ENCODE measurements at regions not wholly inside any gene's neighbourhood (a gene's known extent, or its start where the extent isn't known, plus 50 kb on each side); places are given as distances from the start of the nearest gene placed in this dataset.

- TF ChIP-seq CTCF (conservative IDR thresholded peaks at IDR 0.05; ENCODE audit: low read depth, low read length): no peak
- H3K27ac ChIP-seq: no peak overlapping the region
- no peak overlapping the region for H3K4me2 ChIP-seq
- H3K27me3 ChIP-seq (ENCODE audit: insufficient read depth, low read depth): no peaks in the 10 kb centered on the region
- H3K4me3 ChIP-seq (IDR thresholded peaks at IDR 0.05; ENCODE audit: insufficient read depth, low read depth, low read length): no peak overlapping the region
- H3K9ac ChIP-seq: no peak overlapping the region
- no peaks in the 10 kb centered on the region for H3K4me1 ChIP-seq (ENCODE audit: low read depth, poor library complexity, severe bottlenecking)
- H2AFZ ChIP-seq (ENCODE audit: low read depth): no peak overlapping the region
- no peaks in the 10 kb centered on the region for H4K20me1 ChIP-seq (ENCODE audit: insufficient read depth)
- no peaks in the 10 kb centered on the region for H3K36me3 ChIP-seq (ENCODE audit: insufficient read depth)
- H3K79me2 ChIP-seq (ENCODE audit: insufficient read depth, low read depth): no peaks in the 10 kb centered on the region
These were observed 113.8 kb downstream of the C3orf38 start for GRCh38 chr3:88263417-88264100.

GRCh38 chr3:88267441-88267840 lies 117.7 kb downstream of the C3orf38 start:
- no peak overlapping the region for H3K27ac ChIP-seq
- H3K4me2 ChIP-seq: no peak overlapping the region
- H3K9ac ChIP-seq: no peak overlapping the region
- TF ChIP-seq CTCF (conservative IDR thresholded peaks at IDR 0.05; ENCODE audit: low read depth, low read length): no peak
- H3K4me3 ChIP-seq (IDR thresholded peaks at IDR 0.05; ENCODE audit: insufficient read depth, low read depth, low read length): no peak overlapping the region
- no peaks in the 10 kb centered on the region for H3K79me2 ChIP-seq (ENCODE audit: insufficient read depth, low read depth)
- H3K27me3 ChIP-seq (ENCODE audit: insufficient read depth, low read depth): no peaks in the 10 kb centered on the region
- H4K20me1 ChIP-seq (ENCODE audit: insufficient read depth): no peaks in the 10 kb centered on the region
- no peaks in the 10 kb centered on the region for H3K4me1 ChIP-seq (ENCODE audit: low read depth, poor library complexity, severe bottlenecking)
- no peak overlapping the region for H2AFZ ChIP-seq (ENCODE audit: low read depth)
- no peaks in the 10 kb centered on the region for H3K36me3 ChIP-seq (ENCODE audit: insufficient read depth)

- no peak for TF ChIP-seq CTCF (conservative IDR thresholded peaks at IDR 0.05; ENCODE audit: low read depth, low read length)
- no peak overlapping the region for H2AFZ ChIP-seq (ENCODE audit: low read depth)
These were observed 118.1 kb downstream of the C3orf38 start for GRCh38 chr3:88267847-88268246.

GRCh38 chr3:88280326-88280725 lies 130.6 kb downstream of the C3orf38 start:
- Histone ChIP-seq H2AFZ (ENCODE audit: low read depth) (no peak overlapping the region), H3K9ac (no peak overlapping the region), H3K79me2 (ENCODE audit: insufficient read depth, low read depth) (no peaks in the 10 kb centered on the region), H3K27ac (no peak overlapping the region), H3K4me3 (IDR thresholded peaks at IDR 0.05; ENCODE audit: insufficient read depth, low read depth, low read length) (no peak overlapping the region), H3K36me3 (ENCODE audit: insufficient read depth) (no peaks in the 10 kb centered on the region), H3K4me2 (no peak overlapping the region), H3K27me3 (ENCODE audit: insufficient read depth, low read depth) (no peaks in the 10 kb centered on the region), H4K20me1 (ENCODE audit: insufficient read depth) (no peaks in the 10 kb centered on the region), H3K4me1 (ENCODE audit: low read depth, poor library complexity, severe bottlenecking) (no peaks in the 10 kb centered on the region)
- TF ChIP-seq CTCF (conservative IDR thresholded peaks at IDR 0.05; ENCODE audit: low read depth, low read length): no peak

More at GRCh38 chr3:88267847-88268246, 118.1 kb downstream of the C3orf38 start:
- H3K27me3 ChIP-seq (ENCODE audit: insufficient read depth, low read depth): no peaks in the 10 kb centered on the region
- H3K4me3 ChIP-seq (IDR thresholded peaks at IDR 0.05; ENCODE audit: insufficient read depth, low read depth, low read length): no peak overlapping the region
- no peaks in the 10 kb centered on the region for H3K79me2 ChIP-seq (ENCODE audit: insufficient read depth, low read depth)
- no peak overlapping the region for H3K4me2 ChIP-seq
- H3K27ac ChIP-seq: no peak overlapping the region
- no peaks in the 10 kb centered on the region for H4K20me1 ChIP-seq (ENCODE audit: insufficient read depth)
- H3K36me3 ChIP-seq (ENCODE audit: insufficient read depth): no peaks in the 10 kb centered on the region
- H3K4me1 ChIP-seq (ENCODE audit: low read depth, poor library complexity, severe bottlenecking): no peaks in the 10 kb centered on the region
- H3K9ac ChIP-seq: no peak overlapping the region

Data from KMS-11 (cell line).